ENCODE measurements at regions not wholly inside any gene's neighbourhood (a gene's known extent, or its start where the extent isn't known, plus 50 kb on each side); places are given as distances from the start of the nearest gene placed in this dataset.

GRCh38 chr1:185656663-185657062 is 77.5 kb upstream of the HMCN1 start:
- TF ChIP-seq TARDBP (IDR thresholded peaks at IDR 0.05) (no peak), SP1 (IDR thresholded peaks at IDR 0.05) (no peak), HDGF (IDR thresholded peaks at IDR 0.05; ENCODE audit: borderline replicate concordance) (no peak), BHLHE40 (IDR thresholded peaks at IDR 0.05; ENCODE audit: borderline replicate concordance) (no peak), FOXK2 (IDR thresholded peaks at IDR 0.05) (no peak), LEF1 (IDR thresholded peaks at IDR 0.05; ENCODE audit: borderline replicate concordance) (no peak), SUZ12 (IDR thresholded peaks at IDR 0.05) (no peak), FOXM1 (IDR thresholded peaks at IDR 0.05; ENCODE audit: borderline replicate concordance) (no peak), ZNF384 (IDR thresholded peaks at IDR 0.05) (no peak), PKNOX1 (IDR thresholded peaks at IDR 0.05) (no peak), NFRKB (IDR thresholded peaks at IDR 0.05) (no peak), FOXA1 (IDR thresholded peaks at IDR 0.05) (no peak)
